ENCODE measurements at regions not wholly inside any gene's neighbourhood (a gene's known extent, or its start where the extent isn't known, plus 50 kb on each side); places are given as distances from the start of the nearest gene placed in this dataset.

DNA sequence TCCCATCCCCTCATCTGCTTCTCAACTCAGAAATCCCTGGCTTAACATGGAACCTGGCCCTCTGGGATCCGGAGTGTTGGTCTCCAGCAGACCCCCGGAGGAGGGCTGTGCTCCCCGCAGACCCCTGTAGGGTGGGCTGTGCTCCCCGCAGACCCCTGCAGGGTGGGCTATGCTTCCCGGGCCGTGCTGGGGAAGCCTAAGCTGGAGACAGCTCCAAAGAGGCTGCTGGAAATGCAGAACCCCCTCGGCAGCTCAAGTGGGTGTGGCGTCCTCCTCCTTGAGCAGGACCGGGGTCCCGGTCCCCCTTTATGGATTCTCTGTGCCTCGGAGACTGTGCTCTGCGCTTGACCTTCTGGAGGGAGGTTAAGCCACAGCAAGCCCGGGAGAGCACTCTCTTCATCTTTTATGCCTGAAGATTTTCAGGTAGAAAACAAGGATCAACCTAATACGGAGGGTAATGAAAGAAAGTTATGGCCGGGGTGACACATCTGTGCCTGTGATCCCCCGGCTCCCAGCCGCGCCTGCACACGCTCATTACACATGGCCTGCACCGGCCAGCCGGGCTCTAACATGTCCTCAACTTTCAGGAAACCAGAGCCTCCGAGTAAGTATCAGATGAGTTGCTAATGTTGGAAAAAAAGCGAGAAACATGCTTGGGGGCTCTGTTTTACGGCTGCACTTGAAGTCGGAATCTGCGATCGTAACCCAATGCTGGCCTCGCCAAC, 87.7 kb upstream of the ACTRT2 start:
- no peaks in the 10 kb centered on the region for H4K20me1 ChIP-seq (ENCODE audit: insufficient read depth, low read length)
- H3K4ac ChIP-seq (ENCODE audit: low read depth, low read length) = no peak overlapping the region
- H3K9ac ChIP-seq (ENCODE audit: low read depth, low read length) = no peak overlapping the region
- DNase-seq = no peak
- no peak overlapping the region for H2BK5ac ChIP-seq (ENCODE audit: low read depth, low read length, poor library complexity, severe bottlenecking)
- TF ChIP-seq RFX5 (IDR thresholded peaks at IDR 0.05; ENCODE audit: low read depth, low read length) = no peak
- no peak overlapping the region for H3K14ac ChIP-seq (replicated peaks; ENCODE audit: low read depth, low read length)
- H3K36me3 ChIP-seq (ENCODE audit: control insufficient read depth, insufficient read depth, low read length) = no peaks in the 10 kb centered on the region
- no peaks in the 10 kb centered on the region for H3K9me1 ChIP-seq (ENCODE audit: insufficient read depth, low read length)
- H3K23ac ChIP-seq (ENCODE audit: low read depth, low read length) = no peak overlapping the region
- H3K4me1 ChIP-seq (ENCODE audit: control insufficient read depth, insufficient read depth, low read length) = no peaks in the 10 kb centered on the region
- in situ Hi-C loops (cut with MboI; ENCODE audit: low sequenced_read_pairs) (no loop called here), intact Hi-C loops (cut with micrococcal nuclease) (no loop called here), dilution Hi-C loops (cut with HindIII; ENCODE audit: low sequenced_read_pairs, unreplicated experiment) (no loop called here)
- H3K27ac ChIP-seq (ENCODE audit: insufficient read depth, low read length) = no peak overlapping the region
- H3K4me2 ChIP-seq (ENCODE audit: low read depth, low read length) = no peak overlapping the region
- peaks cover 77% of the 10 kb centered on the region for H3K9me3 ChIP-seq (ENCODE audit: control insufficient read depth, insufficient read depth, low read length)
- no peak overlapping the region for H4K8ac ChIP-seq (ENCODE audit: low read depth in 2 of 2, low read length in 2 of 2)
- WGBS, 2 experiments (ENCODE audit: extremely low coverage in 2 of 2, insufficient read length in 1 of 2) = 72% methylated on average over 9 of the region's 28 CpGs; no CpG with 5 or more reads in 1 of the 2 experiments
- no TSS peak for BruUV-seq (replicated peaks)
- CTCF ChIA-PET = no interaction called here
- no peak overlapping the region for H2AK5ac ChIP-seq (ENCODE audit: low read depth, low read length)
- no peak overlapping the region for H2AFZ ChIP-seq (replicated peaks; ENCODE audit: low read length, poor library complexity)
- H2BK120ac ChIP-seq (ENCODE audit: low read depth, low read length) = no peak overlapping the region
- no peaks in the 10 kb centered on the region for H3K79me1 ChIP-seq (ENCODE audit: low read depth in 1 of 2, low read length in 2 of 2)
- POLR2A ChIA-PET (ENCODE audit: unreplicated experiment) = no interaction called here
- H2BK20ac ChIP-seq (ENCODE audit: low read depth, low read length) = no peak overlapping the region
- H3K18ac ChIP-seq (ENCODE audit: low read depth, low read length) = no peak overlapping the region
- H4K5ac ChIP-seq (ENCODE audit: low read depth, low read length) = no peak overlapping the region
- no peak overlapping the region for H3K56ac ChIP-seq (ENCODE audit: extremely low read depth, insufficient read depth, low read length)
- H4K91ac ChIP-seq (ENCODE audit: insufficient read depth, low read depth, low read length) = no peak overlapping the region
- H3K4me3 ChIP-seq (ENCODE audit: insufficient read depth, low read depth, low read length) = no peak overlapping the region
- H3K27me3 ChIP-seq (ENCODE audit: control insufficient read depth, insufficient read depth, low read length) = no peaks in the 10 kb centered on the region
- no peak for ATAC-seq (ENCODE audit: low read depth)
- no peak overlapping the region for H2BK15ac ChIP-seq (ENCODE audit: low read depth, low read length)
- H2AK9ac ChIP-seq (replicated peaks; ENCODE audit: low read depth, low read length, poor library complexity) = no peak overlapping the region

All from IMR-90 (cell line).